ENCODE measurements at regions not wholly inside any gene's neighbourhood (a gene's known extent, or its start where the extent isn't known, plus 50 kb on each side); places are given as distances from the start of the nearest gene placed in this dataset.

DNA sequence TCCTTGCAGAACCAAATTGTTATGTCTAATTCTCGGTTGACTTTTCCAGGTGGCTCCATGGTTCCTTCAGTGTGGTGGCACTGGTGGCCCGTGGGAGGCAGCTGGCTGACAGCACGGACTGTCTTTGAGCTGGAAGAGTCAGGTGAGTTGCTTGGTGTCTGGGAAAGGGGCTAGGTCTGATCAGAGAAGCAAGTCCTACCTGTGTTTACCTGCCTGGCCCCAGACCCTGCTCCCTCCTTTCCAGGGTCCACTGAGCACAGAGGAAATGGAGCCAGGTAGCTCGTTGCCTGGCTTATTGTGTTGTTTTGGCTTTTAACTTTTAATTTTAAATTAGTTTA, 111.8 kb downstream of the BANF2 start:
- no peak overlapping the region for H3K27ac ChIP-seq
- peaks cover 23% of the 10 kb centered on the region for H3K4me1 ChIP-seq
- H3K36me3 ChIP-seq: no peaks in the 10 kb centered on the region
- TF ChIP-seq POLR2A (IDR thresholded peaks at IDR 0.05) (no peak), POLR2AphosphoS5 (IDR thresholded peaks at IDR 0.05) (no peak), EP300 (IDR thresholded peaks at IDR 0.05) (no peak)
- TF ChIP-seq, protein P1, sequence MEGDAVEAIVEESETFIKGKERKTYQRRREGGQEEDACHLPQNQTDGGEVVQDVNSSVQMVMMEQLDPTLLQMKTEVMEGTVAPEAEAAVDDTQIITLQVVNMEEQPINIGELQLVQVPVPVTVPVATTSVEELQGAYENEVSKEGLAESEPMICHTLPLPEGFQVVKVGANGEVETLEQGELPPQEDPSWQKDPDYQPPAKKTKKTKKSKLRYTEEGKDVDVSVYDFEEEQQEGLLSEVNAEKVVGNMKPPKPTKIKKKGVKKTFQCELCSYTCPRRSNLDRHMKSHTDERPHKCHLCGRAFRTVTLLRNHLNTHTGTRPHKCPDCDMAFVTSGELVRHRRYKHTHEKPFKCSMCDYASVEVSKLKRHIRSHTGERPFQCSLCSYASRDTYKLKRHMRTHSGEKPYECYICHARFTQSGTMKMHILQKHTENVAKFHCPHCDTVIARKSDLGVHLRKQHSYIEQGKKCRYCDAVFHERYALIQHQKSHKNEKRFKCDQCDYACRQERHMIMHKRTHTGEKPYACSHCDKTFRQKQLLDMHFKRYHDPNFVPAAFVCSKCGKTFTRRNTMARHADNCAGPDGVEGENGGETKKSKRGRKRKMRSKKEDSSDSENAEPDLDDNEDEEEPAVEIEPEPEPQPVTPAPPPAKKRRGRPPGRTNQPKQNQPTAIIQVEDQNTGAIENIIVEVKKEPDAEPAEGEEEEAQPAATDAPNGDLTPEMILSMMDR (IDR thresholded peaks at IDR 0.05): no peak
- 80% methylated on average over 4 of the region's 4 CpGs for WGBS
- no peak for DNase-seq (ENCODE audit: low spot score in 2 of 2)
- H3K9me3 ChIP-seq: no peaks in the 10 kb centered on the region
- H3K4me3 ChIP-seq: no peak overlapping the region
- H3K27me3 ChIP-seq: no peaks in the 10 kb centered on the region

DNA sequence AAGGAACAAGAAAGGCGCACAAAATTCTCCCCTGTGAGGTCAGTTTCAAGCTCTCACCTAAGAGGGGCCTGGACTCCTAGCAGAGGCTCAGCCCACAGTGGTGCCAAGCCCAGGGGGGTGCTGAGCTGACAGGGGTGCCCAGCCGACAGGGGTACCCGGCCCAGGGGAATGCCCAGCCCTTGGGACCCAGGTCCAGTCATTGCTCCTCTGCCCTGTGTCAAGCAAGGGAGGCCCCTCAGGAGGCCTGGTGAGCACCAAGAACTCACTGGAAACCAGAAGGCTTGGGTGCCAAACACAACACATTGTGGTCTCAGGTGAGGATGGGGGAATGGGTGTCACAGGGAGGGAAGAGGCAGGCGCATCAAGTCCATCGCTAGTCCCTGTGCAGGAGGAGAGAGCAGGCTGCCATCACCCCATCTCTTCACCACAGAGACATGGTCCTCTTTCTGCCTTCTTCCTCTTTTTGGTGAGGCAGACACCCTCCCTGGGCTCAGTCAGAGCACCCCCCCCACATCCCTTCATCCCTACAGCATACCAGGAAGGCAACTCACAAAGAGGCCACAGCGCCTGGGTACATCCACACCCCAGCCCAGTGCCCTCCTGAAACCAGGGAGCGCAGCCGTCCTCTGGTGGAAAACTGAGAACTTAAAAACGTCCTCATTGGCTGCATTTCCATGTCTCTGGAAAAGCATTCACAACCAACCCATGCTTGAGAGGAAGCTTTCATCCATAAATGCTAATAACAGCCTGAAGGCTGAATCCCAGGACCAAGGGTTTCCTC, 111.3 kb downstream of the BANF2 start:
- Histone ChIP-seq H3K36me3 (no peaks in the 10 kb centered on the region), H3K4me1 (peaks cover 29% of the 10 kb centered on the region), H3K4me3 (no peak overlapping the region), H3K27me3 (no peaks in the 10 kb centered on the region), H3K9me3 (no peaks in the 10 kb centered on the region), H3K27ac (no peak overlapping the region)
- no peak for DNase-seq (ENCODE audit: low spot score in 2 of 2)
- TF ChIP-seq POLR2AphosphoS5 (IDR thresholded peaks at IDR 0.05) (no peak), EP300 (IDR thresholded peaks at IDR 0.05) (no peak), POLR2A (IDR thresholded peaks at IDR 0.05) (no peak)
- TF ChIP-seq, protein P1 (IDR thresholded peaks at IDR 0.05): no peak
- WGBS: 81% methylated on average over 7 of the region's 9 CpGs

DNA sequence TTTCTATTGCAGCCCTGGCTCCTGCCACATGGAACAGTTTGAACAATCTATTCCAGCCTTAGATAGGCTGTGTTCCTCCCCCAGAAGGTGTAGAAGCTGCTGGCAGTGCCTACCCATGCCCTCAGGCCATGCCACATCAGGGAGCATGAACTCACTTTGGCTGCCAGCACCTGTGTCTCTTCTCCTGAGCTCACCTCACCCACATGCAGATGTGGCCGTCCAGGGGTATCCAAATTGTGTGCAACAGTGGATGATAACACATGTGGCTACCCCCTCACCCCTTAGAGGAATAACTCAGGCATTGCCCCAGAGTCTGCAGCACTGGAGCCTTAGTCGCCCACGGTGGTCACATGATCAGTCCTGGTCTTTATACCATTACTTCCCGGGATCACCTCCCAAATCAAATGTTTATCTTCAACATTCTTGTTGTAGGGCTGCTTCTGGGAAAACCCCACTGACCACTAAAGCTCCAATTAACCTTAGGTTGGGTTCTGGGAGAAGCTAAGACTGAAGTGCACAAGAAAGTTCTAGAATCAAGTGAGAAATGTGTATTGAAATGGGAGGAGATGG, 110.4 kb downstream of the BANF2 start:
- 48% methylated on average over 3 of the region's 4 CpGs for WGBS
- H3K4me3 ChIP-seq: no peak overlapping the region
- no peaks in the 10 kb centered on the region for H3K36me3 ChIP-seq
- no peak for DNase-seq (ENCODE audit: low spot score in 2 of 2)
- H3K9me3 ChIP-seq: no peaks in the 10 kb centered on the region
- no peak overlapping the region for H3K27ac ChIP-seq
- TF ChIP-seq POLR2A (IDR thresholded peaks at IDR 0.05): no peak
- no peak for TF ChIP-seq POLR2AphosphoS5 (IDR thresholded peaks at IDR 0.05)
- TF ChIP-seq, protein P1 (IDR thresholded peaks at IDR 0.05): no peak
- no peak for TF ChIP-seq EP300 (IDR thresholded peaks at IDR 0.05)
- H3K27me3 ChIP-seq: no peaks in the 10 kb centered on the region
- peaks cover 29% of the 10 kb centered on the region for H3K4me1 ChIP-seq

DNA sequence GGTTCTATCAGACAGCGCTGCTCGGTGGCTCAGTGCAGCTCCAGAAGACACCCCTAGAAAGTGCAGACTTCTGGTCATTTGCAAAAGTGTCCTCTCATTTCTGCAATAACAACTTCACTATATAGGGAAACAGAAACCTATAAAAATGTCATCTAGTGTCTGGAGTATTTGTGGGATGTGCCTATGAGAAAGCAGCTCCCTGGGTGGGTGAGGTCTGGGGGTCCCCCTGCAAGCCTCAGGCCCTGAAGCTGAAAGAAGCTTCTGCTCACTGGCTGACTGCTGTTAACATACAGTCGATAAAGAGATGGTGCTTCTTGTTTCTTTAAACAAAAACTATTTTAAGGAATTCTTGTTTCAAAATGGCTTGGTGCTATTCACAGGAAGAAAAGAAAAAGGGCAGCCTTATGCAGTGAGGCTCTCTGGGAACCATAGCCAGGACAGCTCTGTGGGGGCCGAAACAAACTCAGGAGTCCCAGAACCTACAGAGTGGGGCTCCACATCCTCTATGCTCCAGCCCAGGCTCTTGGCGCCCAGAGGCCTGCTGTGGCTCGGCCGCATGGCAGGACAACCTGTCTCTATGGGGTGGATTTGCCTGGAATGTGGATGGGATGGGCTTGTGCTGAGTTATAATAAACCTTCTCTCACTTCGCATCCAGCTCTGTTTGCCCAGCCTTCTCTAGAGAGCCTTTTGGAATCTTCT, 109.7 kb downstream of the BANF2 start:
- DNase-seq (ENCODE audit: low spot score in 2 of 2): no peak
- H3K36me3 ChIP-seq: no peaks in the 10 kb centered on the region
- H3K27ac ChIP-seq: no peak overlapping the region
- H3K27me3 ChIP-seq: no peaks in the 10 kb centered on the region
- TF ChIP-seq EP300 (IDR thresholded peaks at IDR 0.05) (no peak), POLR2A (IDR thresholded peaks at IDR 0.05) (no peak), POLR2AphosphoS5 (IDR thresholded peaks at IDR 0.05) (no peak)
- TF ChIP-seq, protein P1 (IDR thresholded peaks at IDR 0.05): no peak
- no peaks in the 10 kb centered on the region for H3K9me3 ChIP-seq
- H3K4me1 ChIP-seq: peaks cover 29% of the 10 kb centered on the region
- no peak overlapping the region for H3K4me3 ChIP-seq
- WGBS: 63% methylated on average over 8 of the region's 8 CpGs

DNA sequence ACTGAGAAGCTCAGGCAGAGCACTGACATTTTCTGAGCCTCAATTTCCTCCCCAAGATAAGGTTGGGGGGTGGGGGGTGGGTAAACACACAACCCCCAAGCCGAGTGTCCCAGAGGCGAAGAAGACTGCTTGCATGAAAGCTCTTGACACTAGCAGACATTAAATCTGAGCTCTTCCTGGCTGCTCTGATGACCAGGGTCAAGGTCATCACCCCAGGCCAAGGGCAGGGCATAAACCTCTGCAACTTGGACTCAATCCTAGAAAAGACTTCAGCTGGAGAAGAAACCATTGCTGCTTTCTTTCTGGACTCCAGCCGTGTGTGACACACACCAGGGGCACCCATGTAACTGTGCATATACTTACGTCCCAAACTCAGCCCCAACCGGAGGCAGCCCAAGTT, 109.0 kb downstream of the BANF2 start:
- no peaks in the 10 kb centered on the region for H3K36me3 ChIP-seq
- H3K4me1 ChIP-seq: peaks cover 29% of the 10 kb centered on the region
- WGBS: 80% methylated on average over 4 of the region's 5 CpGs
- DNase-seq (ENCODE audit: low spot score in 2 of 2): no peak
- H3K4me3 ChIP-seq: no peak overlapping the region
- H3K27me3 ChIP-seq: no peaks in the 10 kb centered on the region
- H3K27ac ChIP-seq: peak overlapping the region; percentile 36
- TF ChIP-seq, protein P1 (IDR thresholded peaks at IDR 0.05): no peak
- TF ChIP-seq POLR2A (IDR thresholded peaks at IDR 0.05): no peak
- no peak for TF ChIP-seq EP300 (IDR thresholded peaks at IDR 0.05)
- no peaks in the 10 kb centered on the region for H3K9me3 ChIP-seq

Measured in suprapubic skin (tissue), 4 donors.